ENCODE measurements at regions not wholly inside any gene's neighbourhood (a gene's known extent, or its start where the extent isn't known, plus 50 kb on each side); places are given as distances from the start of the nearest gene placed in this dataset.
"Not testable (repeated sequence)": the region's sequence is repeated elsewhere in the genome, so short reads cannot be mapped to it uniquely, and the experiment has no call there.

- POLR2A ChIA-PET: no interaction called here
- ATAC-seq (no peak), FAIRE-seq (no peak), DNase-seq (ENCODE audit: low read depth in 1 of 2, low spot score in 1 of 2) (no peak)
- no peaks in the 10 kb centered on the region for H3K4me1 ChIP-seq
- CTCF ChIA-PET: no interaction called here
- 51% methylated on average over 2 of the region's 2 CpGs for WGBS (ENCODE audit: missing lambda C conversion rate)
- H3K4me3 ChIP-seq: no peak overlapping the region
- TF ChIP-seq KDM1A (IDR thresholded peaks at IDR 0.05; ENCODE audit: low read depth) (no peak), RNF2 (IDR thresholded peaks at IDR 0.05; ENCODE audit: borderline replicate concordance, low read depth) (no peak), ATOH8 (CRISPR knock-in tag; IDR thresholded peaks at IDR 0.05; ENCODE audit: low read depth) (no peak), BCL3 (IDR thresholded peaks at IDR 0.05) (no peak), ZSCAN20 (CRISPR knock-in tag; IDR thresholded peaks at IDR 0.05) (no peak), HMGXB4 (CRISPR knock-in tag; IDR thresholded peaks at IDR 0.05; ENCODE audit: borderline replicate concordance) (no peak), ZFP36 (IDR thresholded peaks at IDR 0.05; ENCODE audit: borderline replicate concordance, partially characterized antibody) (no peak), ESRRA (IDR thresholded peaks at IDR 0.05; ENCODE audit: borderline replicate concordance, low read length) (no peak), HEYL (CRISPR knock-in tag; IDR thresholded peaks at IDR 0.05) (no peak), TP53 (CRISPR knock-in tag; IDR thresholded peaks at IDR 0.05) (no peak), MAZ (IDR thresholded peaks at IDR 0.05; ENCODE audit: borderline replicate concordance, low read depth, low read length) (no peak), TFCP2L1 (CRISPR knock-in tag; IDR thresholded peaks at IDR 0.05) (no peak), RAD21 (conservative IDR thresholded peaks at IDR 0.05 in 1 of 2, IDR thresholded peaks at IDR 0.05 in 1 of 2) (no peak), CHD4 (IDR thresholded peaks at IDR 0.05; ENCODE audit: borderline replicate concordance) (no peak), GATA3 (IDR thresholded peaks at IDR 0.05; ENCODE audit: borderline replicate concordance) (no peak), EHMT2 (IDR thresholded peaks at IDR 0.05; ENCODE audit: low read depth) (no peak), CEBPB (IDR thresholded peaks at IDR 0.05) (no peak), RCOR1 (IDR thresholded peaks at IDR 0.05; ENCODE audit: low read depth, low read length) (no peak), RARB (CRISPR knock-in tag; IDR thresholded peaks at IDR 0.05) (no peak)
- TF ChIP-seq, protein P1, sequence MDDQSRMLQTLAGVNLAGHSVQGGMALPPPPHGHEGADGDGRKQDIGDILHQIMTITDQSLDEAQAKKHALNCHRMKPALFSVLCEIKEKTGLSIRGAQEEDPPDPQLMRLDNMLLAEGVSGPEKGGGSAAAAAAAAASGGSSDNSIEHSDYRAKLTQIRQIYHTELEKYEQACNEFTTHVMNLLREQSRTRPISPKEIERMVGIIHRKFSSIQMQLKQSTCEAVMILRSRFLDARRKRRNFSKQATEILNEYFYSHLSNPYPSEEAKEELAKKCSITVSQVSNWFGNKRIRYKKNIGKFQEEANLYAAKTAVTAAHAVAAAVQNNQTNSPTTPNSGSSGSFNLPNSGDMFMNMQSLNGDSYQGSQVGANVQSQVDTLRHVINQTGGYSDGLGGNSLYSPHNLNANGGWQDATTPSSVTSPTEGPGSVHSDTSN (IDR thresholded peaks at IDR 0.05): no peak
- H3K4me2 ChIP-seq: no peak overlapping the region
- H3K9me3 ChIP-seq: no peaks in the 10 kb centered on the region
- H3K27ac ChIP-seq: no peak overlapping the region
Measured at GRCh38 chr4:189874591-189874990, 66.1 kb upstream of the FRG1 start.

- CTCF ChIA-PET; ATAC-seq; H3K9me3 ChIP-seq; H3K27ac ChIP-seq; H3K4me3 ChIP-seq; DNase-seq (ENCODE audit: low read depth in 1 of 2, low spot score in 1 of 2); H3K4me1 ChIP-seq; H3K4me2 ChIP-seq; POLR2A ChIA-PET: not testable (repeated sequence)
- FAIRE-seq: peak; percentile 39
- 88% methylated on average over 15 of the region's 15 CpGs for WGBS (ENCODE audit: missing lambda C conversion rate)
Measured at GRCh38 chr4:189881190-189881589, 59.5 kb upstream of the FRG1 start.

- H3K4me1 ChIP-seq; FAIRE-seq; ATAC-seq; POLR2A ChIA-PET; CTCF ChIA-PET; H3K4me2 ChIP-seq; H3K9me3 ChIP-seq; H3K4me3 ChIP-seq; H3K27ac ChIP-seq; DNase-seq (ENCODE audit: low read depth in 1 of 2, low spot score in 1 of 2): not testable (repeated sequence)
- TF ChIP-seq ZFP36 (IDR thresholded peaks at IDR 0.05; ENCODE audit: borderline replicate concordance, partially characterized antibody): peak; percentile 71
- WGBS (ENCODE audit: missing lambda C conversion rate): 18% methylated on average over 4 of the region's 4 CpGs
Measured at GRCh38 chr4:189888407-189888806, 52.3 kb upstream of the FRG1 start.

Small RNA genes in the stretch of these regions (small RNA-seq; reads per million reads assigned to genes)
- gene RNU1-51P (0 reads per million in 6 experiments), gene RNU7-192P (0 reads per million in 6 experiments)

Data from A549 (cell line).